ENCODE measurements at regions not wholly inside any gene's neighbourhood (a gene's known extent, or its start where the extent isn't known, plus 50 kb on each side); places are given as distances from the start of the nearest gene placed in this dataset.

DNA sequence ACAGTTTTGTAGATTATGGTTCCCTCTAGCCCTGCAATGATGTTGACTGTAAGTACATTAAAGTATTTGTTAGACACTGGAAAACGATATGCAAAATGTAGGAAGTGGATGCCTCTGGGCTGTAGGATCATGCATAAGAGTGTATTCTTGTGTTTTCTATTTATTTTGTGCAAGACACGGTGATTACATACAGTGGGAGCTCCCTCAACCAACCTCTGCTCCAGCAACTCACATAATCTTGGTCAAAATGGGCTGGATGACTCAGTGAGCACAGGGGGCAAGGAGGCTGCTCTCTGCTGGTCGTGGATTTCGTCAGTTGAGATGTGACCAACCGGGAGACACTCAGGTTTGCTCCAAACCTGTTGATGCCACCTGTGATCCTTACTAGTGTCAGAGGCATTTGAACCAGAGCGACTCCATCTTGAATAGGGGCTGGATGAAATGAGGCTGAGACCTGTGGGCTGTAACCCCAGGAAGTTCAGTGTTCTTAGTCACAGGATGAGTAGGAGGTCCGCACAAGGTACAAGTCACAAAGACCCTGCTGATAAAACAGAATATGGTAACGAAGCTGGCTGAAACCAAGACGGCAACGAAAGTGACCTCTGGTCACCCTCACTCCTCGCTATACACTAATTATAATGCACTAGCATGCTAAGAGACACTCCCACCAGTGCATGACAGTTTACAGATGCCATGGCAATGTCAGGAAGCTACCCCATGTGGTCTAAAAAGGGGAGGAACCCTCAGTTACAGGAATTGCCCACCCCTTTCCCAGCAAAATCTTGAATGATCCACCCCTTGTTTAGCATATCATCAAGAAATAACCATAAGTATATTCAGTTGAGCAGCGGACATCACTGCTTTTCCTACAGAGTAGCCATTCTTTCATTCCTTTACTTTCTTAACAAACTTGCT, 56.4 kb upstream of the FAM20C start:
- DNase-seq (ENCODE audit: low read depth), result no peak
- no peak for TF ChIP-seq CTCF (conservative IDR thresholded peaks at IDR 0.05; ENCODE audit: low read depth, low read length)
- H3K4me3 ChIP-seq (ENCODE audit: low read depth, low read length), result no peak overlapping the region

DNA sequence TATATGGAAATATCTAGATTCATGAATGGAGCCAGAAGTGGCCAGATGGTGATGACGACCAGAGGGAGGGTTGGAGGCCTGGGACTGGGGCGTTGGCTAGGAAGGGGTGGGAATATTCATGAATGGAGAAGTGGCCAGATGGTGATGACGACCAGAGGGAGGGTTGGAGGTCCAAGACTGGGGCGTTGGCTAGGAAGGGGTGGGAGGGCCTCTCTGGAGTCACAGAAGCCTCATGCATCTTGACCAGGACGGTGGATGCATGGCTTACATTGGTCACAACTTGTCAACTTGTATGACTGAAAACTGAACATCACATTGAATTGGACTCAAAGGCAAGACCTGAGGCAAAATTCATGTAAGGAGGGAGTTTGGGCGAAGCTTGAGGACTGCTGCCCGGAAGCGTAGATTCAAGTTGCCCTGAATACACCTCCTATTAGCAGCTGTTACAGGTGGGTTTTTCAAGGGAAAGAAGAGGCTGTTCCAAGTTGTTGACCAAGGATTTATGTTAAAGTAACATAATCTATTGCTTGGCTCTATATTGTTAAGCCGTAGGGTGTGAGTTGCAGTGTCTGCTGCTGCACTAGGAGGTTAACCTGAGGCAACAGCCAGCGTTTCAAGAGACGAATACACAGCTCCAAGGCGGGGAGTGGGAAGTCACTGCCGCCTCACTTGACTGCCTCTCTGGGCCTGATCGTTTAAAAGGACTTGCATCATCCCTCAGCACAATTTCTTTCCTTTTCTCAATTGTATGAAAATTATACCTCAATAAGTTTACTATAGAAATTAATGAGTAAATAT, 55.1 kb upstream of the FAM20C start:
- no peak for DNase-seq (ENCODE audit: low read depth)
- no peak for TF ChIP-seq CTCF (conservative IDR thresholded peaks at IDR 0.05; ENCODE audit: low read depth, low read length)
- H3K4me3 ChIP-seq (ENCODE audit: low read depth, low read length), result no peak overlapping the region

DNA sequence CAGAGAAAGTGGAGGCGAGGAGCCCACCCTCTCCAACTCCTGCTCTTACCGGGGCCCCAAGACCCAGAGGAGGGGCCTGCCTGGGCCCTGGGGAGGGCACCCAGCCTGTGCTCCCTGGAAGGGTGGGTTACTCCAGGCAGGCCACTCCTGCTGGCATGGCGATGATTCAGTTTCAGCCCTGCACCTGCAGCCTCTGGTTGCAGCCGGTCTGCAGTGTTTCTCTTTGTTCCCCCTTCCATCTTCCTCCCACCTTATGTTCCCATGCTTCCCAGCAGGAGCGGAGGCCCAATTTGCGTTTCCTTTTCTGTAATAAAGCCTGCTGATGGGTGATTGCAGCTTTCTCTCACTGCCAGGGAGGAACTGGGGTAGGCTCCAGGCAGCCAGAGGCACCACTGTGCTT, 53.2 kb upstream of the FAM20C start:
- TF ChIP-seq CTCF (conservative IDR thresholded peaks at IDR 0.05; ENCODE audit: low read depth, low read length), result no peak
- H3K4me3 ChIP-seq (ENCODE audit: low read depth, low read length), result no peak overlapping the region
- DNase-seq (ENCODE audit: low read depth), result no peak

GRCh38 chr7:139561-140243, 52.7 kb upstream of the FAM20C start:
- no peak for TF ChIP-seq CTCF (conservative IDR thresholded peaks at IDR 0.05; ENCODE audit: low read depth, low read length)
- DNase-seq (ENCODE audit: low read depth), result no peak

GRCh38 chr7:140996-141395, 51.4 kb upstream of the FAM20C start:
- no peak for TF ChIP-seq CTCF (conservative IDR thresholded peaks at IDR 0.05; ENCODE audit: low read depth, low read length)
- no peak overlapping the region for H3K4me3 ChIP-seq (ENCODE audit: low read depth, low read length)
- DNase-seq (ENCODE audit: low read depth), result no peak

More at GRCh38 chr7:139561-140243, 52.7 kb upstream of the FAM20C start:
- H3K4me3 ChIP-seq (ENCODE audit: low read depth, low read length), result no peak overlapping the region

DNA sequence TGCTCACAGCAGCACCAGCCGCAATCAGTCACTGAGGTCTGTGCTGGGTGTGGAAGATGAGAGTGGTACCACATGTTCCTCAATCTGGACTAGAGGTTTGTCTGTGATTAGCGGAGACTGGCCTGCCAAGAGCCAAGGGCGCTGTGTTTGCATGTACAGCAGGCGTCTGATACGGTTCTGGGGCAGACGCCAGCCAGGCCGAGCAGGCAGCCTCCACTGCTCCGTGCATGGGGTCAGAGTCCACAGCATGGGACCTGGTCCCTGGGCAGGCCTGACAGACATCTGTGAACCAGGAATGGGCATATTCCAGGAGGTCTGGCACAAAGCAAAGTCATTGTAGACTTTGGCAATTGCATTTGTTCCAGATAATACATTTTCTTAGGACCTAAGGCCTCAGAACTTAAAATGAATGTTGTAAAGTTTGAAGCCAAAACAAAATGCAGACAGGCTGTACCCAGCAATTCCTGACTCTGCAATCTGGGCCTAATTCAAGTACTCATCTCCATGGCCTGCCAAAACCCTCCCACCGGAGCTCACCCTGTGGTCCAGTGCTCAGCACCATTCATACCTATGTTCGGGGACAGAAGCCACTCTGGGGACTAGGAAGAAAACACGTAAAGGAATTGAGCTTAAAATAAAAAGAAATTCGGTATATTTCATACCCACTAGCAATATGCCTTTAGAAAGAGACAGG, 50.0 kb upstream of the FAM20C start:
- no peak for DNase-seq (ENCODE audit: low read depth)
- no peak for TF ChIP-seq CTCF (conservative IDR thresholded peaks at IDR 0.05; ENCODE audit: low read depth, low read length)
- no peak overlapping the region for H3K4me3 ChIP-seq (ENCODE audit: low read depth, low read length)

Data from epithelial cell of proximal tubule (primary cell).